Tibial artery (tissue), 4 donors: ENCODE measurements at regions not wholly inside any gene's neighbourhood (a gene's known extent, or its start where the extent isn't known, plus 50 kb on each side); places are given as distances from the start of the nearest gene placed in this dataset.

Source experiments
- DNase-seq, 2 donors: peaks; one replicate each; pipeline ENCODE4 v3.0.0-alpha.2; 2019
- H3K27ac ChIP-seq, 2 donors: fragments of 200-600 bp; sonication (generic) in 1 of 2; 1 replicate in 1 of 2; 2 replicates in 1 of 2; pipeline ENCODE4 v1.5.1; 2018 to 2019; ENCODE audit warnings: mild to moderate bottlenecking in 1 of 2
- H3K27me3 ChIP-seq, 2 donors: fragments of 200-600 bp; sonication (generic) in 1 of 2; one replicate each; pipeline versions ENCODE4 v1.5.1 to v1.6.0; 2016 to 2019
- H3K36me3 ChIP-seq, 3 donors: fragments of 200-600 bp; sonication (generic) in 2 of 3; one replicate each; pipeline ENCODE4 v1.5.1; 2016 to 2019; ENCODE audit warnings: mild to moderate bottlenecking in 2 of 3
- H3K4me1 ChIP-seq, 4 donors: fragments of 200-600 bp; sonication (generic) in 2 of 4; 1 replicate in 3 of 4; 2 replicates in 1 of 4; pipeline ENCODE4 v1.5.1; 2016 to 2019
- H3K4me3 ChIP-seq, 2 donors: fragments of 200-600 bp; sonication (generic) in 1 of 2; 1 replicate in 1 of 2; 2 replicates in 1 of 2; pipeline ENCODE4 v1.5.1; 2018 to 2019; ENCODE audit warnings: mild to moderate bottlenecking in 2 of 2
- H3K9me3 ChIP-seq, 3 donors: fragments of 200-600 bp; sonication (generic) in 1 of 3; one replicate each; pipeline ENCODE4 v1.5.1; 2016 to 2019
- intact Hi-C: fragments of 100-400 bp; cut with DNase I; formaldehyde crosslinking; loops from one replicate; pipeline ENCODE4 v1.15.0; 2023; ENCODE audit warnings: low total_unique reads
- TF ChIP-seq, protein P1 (sequence below), 2 experiments: fragments of 200-600 bp in 1 of 2; fragments of 450-650 bp in 1 of 2; IDR thresholded peaks; one replicate each; pipeline ENCODE4 v1.5.1; 2017 to 2019; ENCODE audit warnings: antibody characterized with exemption in 2 of 2, mild to moderate bottlenecking in 1 of 2, moderate library complexity in 1 of 2

DNA sequence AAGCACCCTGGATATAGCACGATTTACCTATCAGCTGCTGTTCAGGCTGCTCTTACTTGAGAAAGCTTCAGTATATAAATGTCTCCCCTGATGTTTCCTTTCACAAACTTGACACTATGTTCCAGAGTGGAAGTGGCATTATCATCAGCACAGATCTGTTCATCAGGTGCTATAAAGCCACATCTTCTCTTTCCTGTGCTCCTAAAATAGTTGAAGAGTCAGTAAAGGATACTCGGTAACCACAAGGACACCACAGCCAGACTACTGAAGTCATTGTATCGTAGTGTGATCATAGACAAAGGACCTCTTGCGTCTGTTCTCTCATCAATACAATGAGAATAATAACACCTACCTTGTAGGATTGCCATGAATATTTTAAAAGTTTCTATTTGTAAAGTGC is 841.0 kb upstream of the CELF4 start:
- H3K9me3 ChIP-seq, result no peaks in the 10 kb centered on the region
- intact Hi-C loops, result no loop called here
- H3K4me1 ChIP-seq, result no peaks in the 10 kb centered on the region
- TF ChIP-seq, protein P1, sequence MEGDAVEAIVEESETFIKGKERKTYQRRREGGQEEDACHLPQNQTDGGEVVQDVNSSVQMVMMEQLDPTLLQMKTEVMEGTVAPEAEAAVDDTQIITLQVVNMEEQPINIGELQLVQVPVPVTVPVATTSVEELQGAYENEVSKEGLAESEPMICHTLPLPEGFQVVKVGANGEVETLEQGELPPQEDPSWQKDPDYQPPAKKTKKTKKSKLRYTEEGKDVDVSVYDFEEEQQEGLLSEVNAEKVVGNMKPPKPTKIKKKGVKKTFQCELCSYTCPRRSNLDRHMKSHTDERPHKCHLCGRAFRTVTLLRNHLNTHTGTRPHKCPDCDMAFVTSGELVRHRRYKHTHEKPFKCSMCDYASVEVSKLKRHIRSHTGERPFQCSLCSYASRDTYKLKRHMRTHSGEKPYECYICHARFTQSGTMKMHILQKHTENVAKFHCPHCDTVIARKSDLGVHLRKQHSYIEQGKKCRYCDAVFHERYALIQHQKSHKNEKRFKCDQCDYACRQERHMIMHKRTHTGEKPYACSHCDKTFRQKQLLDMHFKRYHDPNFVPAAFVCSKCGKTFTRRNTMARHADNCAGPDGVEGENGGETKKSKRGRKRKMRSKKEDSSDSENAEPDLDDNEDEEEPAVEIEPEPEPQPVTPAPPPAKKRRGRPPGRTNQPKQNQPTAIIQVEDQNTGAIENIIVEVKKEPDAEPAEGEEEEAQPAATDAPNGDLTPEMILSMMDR (IDR thresholded peaks at IDR 0.05), result no peak
- no peaks in the 10 kb centered on the region for H3K36me3 ChIP-seq
- no peak overlapping the region for H3K27ac ChIP-seq
- DNase-seq, result no peak
- no peaks in the 10 kb centered on the region for H3K27me3 ChIP-seq
- H3K4me3 ChIP-seq, result no peak overlapping the region

DNA sequence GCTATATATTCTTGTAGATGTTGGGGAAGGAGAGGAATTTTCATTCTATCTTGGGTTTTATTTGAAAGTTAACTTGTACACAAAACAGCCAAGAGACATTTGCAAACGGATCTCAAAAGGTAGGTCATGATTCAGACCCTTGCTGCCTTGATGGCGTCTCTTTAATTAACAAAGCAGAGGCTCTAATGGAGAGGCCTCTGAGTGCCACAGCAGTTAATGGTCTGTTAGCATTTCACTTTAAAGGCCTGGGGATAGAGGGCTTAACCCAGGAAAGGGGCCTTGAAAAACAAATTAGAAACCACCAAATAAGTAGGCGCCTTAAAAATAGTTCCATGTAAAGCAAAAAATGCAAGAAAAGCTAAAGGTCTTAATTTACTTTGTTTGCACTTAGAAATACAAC is 836.9 kb upstream of the CELF4 start:
- H3K4me1 ChIP-seq, result no peaks in the 10 kb centered on the region
- no peak for DNase-seq
- no peak overlapping the region for H3K4me3 ChIP-seq
- TF ChIP-seq, protein P1 (IDR thresholded peaks at IDR 0.05), result no peak
- intact Hi-C loops, result no loop called here
- no peak overlapping the region for H3K27ac ChIP-seq
- H3K36me3 ChIP-seq, result no peaks in the 10 kb centered on the region
- H3K27me3 ChIP-seq, result no peaks in the 10 kb centered on the region
- H3K9me3 ChIP-seq, result no peaks in the 10 kb centered on the region

DNA sequence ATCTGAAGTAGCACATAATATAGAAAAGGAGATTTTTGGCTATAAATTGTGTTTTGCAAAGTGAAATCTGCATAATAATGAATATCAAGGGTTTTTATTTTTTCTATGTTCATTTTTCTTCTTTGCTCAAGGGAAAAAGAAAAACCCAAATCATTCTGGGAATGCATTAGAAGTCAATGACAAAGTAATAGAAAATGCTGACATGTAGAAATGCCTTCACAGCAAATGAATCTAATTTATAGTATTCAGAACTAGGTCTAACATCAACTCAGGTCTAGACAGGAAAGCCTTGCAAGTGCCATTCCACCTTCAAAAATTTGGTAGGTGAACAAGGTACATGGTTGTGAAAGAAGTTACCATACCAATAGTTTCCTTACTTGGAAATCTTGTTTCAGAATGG is 831.5 kb upstream of the CELF4 start:
- no peak overlapping the region for H3K4me3 ChIP-seq
- intact Hi-C loops, result no loop called here
- TF ChIP-seq, protein P1 (IDR thresholded peaks at IDR 0.05), result no peak
- no peak for DNase-seq
- H3K27me3 ChIP-seq, result no peaks in the 10 kb centered on the region
- H3K27ac ChIP-seq, result no peak overlapping the region
- no peaks in the 10 kb centered on the region for H3K9me3 ChIP-seq
- no peaks in the 10 kb centered on the region for H3K36me3 ChIP-seq
- no peaks in the 10 kb centered on the region for H3K4me1 ChIP-seq

DNA sequence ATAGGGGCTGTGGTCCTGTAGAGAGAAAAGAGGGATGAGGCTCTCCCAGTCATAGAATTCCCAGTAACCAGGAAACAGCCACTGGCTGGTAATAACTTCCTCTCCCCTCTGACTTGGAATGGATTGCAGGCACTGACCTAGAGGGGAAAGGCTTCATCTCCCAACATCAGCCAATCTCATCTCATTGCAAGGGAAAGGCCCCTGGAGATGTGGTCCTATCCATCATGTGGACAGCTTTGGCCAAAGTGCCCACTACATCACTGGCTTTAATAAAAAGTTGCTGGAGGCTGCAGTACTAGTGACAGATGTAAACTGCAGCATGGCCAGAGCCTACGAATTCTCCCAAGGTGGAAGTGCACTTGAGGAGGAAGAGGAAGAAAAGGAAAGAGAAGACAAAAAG is 820.5 kb upstream of the CELF4 start:
- Histone ChIP-seq H3K4me1 (no peaks in the 10 kb centered on the region), H3K27ac (no peak overlapping the region), H3K9me3 (no peaks in the 10 kb centered on the region), H3K36me3 (no peaks in the 10 kb centered on the region), H3K4me3 (no peak overlapping the region), H3K27me3 (no peaks in the 10 kb centered on the region)
- TF ChIP-seq, protein P1 (IDR thresholded peaks at IDR 0.05), result no peak
- intact Hi-C loops, result no loop called here
- no peak for DNase-seq

DNA sequence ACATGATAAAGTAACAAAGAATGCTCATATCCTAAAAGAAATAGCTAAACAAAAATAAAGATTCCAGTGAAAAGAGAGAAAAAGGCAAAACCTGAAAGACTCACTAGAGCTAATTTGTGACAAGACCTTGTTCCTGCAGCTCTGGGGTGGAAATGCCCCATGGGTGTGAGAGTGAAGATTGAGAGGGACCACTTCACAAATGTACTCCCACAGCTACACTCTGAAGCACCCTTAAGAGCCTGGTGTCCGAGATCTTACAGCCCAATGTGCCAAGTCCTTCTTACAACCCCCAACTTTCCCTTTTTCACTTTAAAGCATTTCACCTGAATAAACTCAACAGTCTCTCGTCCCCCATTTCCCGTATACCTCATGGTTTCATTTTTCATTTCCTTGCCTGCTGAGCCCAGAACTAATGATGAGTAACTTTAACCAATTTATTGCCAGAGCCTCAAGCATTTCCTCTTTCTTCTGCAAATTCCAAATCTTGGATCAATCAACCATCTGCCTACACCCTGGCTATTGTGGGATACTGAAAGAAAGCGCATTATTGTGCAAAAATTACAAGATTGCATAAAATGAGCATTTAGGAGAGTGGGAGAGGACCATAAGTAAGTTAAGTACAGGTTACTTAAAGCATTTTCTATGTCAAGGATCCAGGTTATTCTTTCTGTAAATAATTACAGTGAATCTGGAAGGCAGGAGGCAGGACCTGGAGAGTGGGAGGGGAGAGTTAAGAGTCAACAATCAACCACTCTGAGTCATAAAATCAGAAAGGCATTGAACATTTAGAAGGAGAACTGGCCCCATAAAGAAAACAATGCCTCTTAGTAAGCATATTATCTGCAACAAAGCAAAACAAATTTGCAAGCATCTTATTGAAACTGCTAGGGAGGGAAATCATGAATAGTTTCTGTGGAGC is 804.4 kb upstream of the CELF4 start:
- TF ChIP-seq, protein P1 (IDR thresholded peaks at IDR 0.05), result no peak
- DNase-seq, result no peak
- Histone ChIP-seq H3K36me3 (no peaks in the 10 kb centered on the region), H3K27ac (no peak overlapping the region), H3K4me3 (no peak overlapping the region), H3K4me1 (no peaks in the 10 kb centered on the region), H3K9me3 (no peaks in the 10 kb centered on the region), H3K27me3 (no peaks in the 10 kb centered on the region)
- intact Hi-C loops, result no loop called here
